ENCODE measurements at regions not wholly inside any gene's neighbourhood (a gene's known extent, or its start where the extent isn't known, plus 50 kb on each side); places are given as distances from the start of the nearest gene placed in this dataset.

GRCh38 chr5:57839437-57840079 is 356.9 kb upstream of the ACTBL2 start:
- DNase-seq (ENCODE audit: low spot score), result no peak

GRCh38 chr5:57839025-57839424 is 356.4 kb upstream of the ACTBL2 start:
- no peak for DNase-seq (ENCODE audit: low spot score)

GRCh38 chr5:57836921-57837320 is 354.3 kb upstream of the ACTBL2 start:
- no peak for DNase-seq (ENCODE audit: low spot score)

GRCh38 chr5:57836331-57836730 is 353.7 kb upstream of the ACTBL2 start:
- DNase-seq (ENCODE audit: low spot score), result no peak

GRCh38 chr5:57834829-57835608 is 352.4 kb upstream of the ACTBL2 start:
- no peak for DNase-seq (ENCODE audit: low spot score)

- DNase-seq (ENCODE audit: low spot score), result no peak
Observed at GRCh38 chr5:57833489-57833888, 350.9 kb upstream of the ACTBL2 start.

GRCh38 chr5:57832875-57833274 is 350.3 kb upstream of the ACTBL2 start:
- DNase-seq (ENCODE audit: low spot score), result no peak

GRCh38 chr5:57831932-57832331 is 349.3 kb upstream of the ACTBL2 start:
- DNase-seq (ENCODE audit: low spot score), result no peak

GRCh38 chr5:57831090-57831489 is 348.5 kb upstream of the ACTBL2 start:
- no peak for DNase-seq (ENCODE audit: low spot score)

GRCh38 chr5:57828221-57828620 is 345.6 kb upstream of the ACTBL2 start:
- DNase-seq (ENCODE audit: low spot score), result no peak

- no peak for DNase-seq (ENCODE audit: low spot score)
Observed at GRCh38 chr5:57825031-57825686, 342.5 kb upstream of the ACTBL2 start.

GRCh38 chr5:57824623-57825022 is 342.0 kb upstream of the ACTBL2 start:
- DNase-seq (ENCODE audit: low spot score), result no peak

GRCh38 chr5:57824047-57824446 is 341.4 kb upstream of the ACTBL2 start:
- no peak for DNase-seq (ENCODE audit: low spot score)

GRCh38 chr5:57822651-57823050 is 340.0 kb upstream of the ACTBL2 start:
- DNase-seq (ENCODE audit: low spot score), result no peak

- no peak for DNase-seq (ENCODE audit: low spot score)
Observed at GRCh38 chr5:57818397-57818796, 335.8 kb upstream of the ACTBL2 start.

- DNase-seq (ENCODE audit: low spot score), result no peak
Observed at GRCh38 chr5:57817924-57818323, 335.3 kb upstream of the ACTBL2 start.

GRCh38 chr5:57817001-57817453 is 334.4 kb upstream of the ACTBL2 start:
- no peak for DNase-seq (ENCODE audit: low spot score)

GRCh38 chr5:57816108-57816507 is 333.5 kb upstream of the ACTBL2 start:
- no peak for DNase-seq (ENCODE audit: low spot score)

- DNase-seq (ENCODE audit: low spot score), result no peak
Observed at GRCh38 chr5:57805732-57806131, 323.1 kb upstream of the ACTBL2 start.

GRCh38 chr5:57805170-57805569 is 322.6 kb upstream of the ACTBL2 start:
- no peak for DNase-seq (ENCODE audit: low spot score)

- no peak for DNase-seq (ENCODE audit: low spot score)
Observed at GRCh38 chr5:57804505-57804904, 321.9 kb upstream of the ACTBL2 start.

GRCh38 chr5:57804007-57804444 is 321.4 kb upstream of the ACTBL2 start:
- no peak for DNase-seq (ENCODE audit: low spot score)

- no peak for DNase-seq (ENCODE audit: low spot score)
Observed at GRCh38 chr5:57802131-57802530, 319.5 kb upstream of the ACTBL2 start.
